ENCODE measurements at regions not wholly inside any gene's neighbourhood (a gene's known extent, or its start where the extent isn't known, plus 50 kb on each side); places are given as distances from the start of the nearest gene placed in this dataset.

DNA sequence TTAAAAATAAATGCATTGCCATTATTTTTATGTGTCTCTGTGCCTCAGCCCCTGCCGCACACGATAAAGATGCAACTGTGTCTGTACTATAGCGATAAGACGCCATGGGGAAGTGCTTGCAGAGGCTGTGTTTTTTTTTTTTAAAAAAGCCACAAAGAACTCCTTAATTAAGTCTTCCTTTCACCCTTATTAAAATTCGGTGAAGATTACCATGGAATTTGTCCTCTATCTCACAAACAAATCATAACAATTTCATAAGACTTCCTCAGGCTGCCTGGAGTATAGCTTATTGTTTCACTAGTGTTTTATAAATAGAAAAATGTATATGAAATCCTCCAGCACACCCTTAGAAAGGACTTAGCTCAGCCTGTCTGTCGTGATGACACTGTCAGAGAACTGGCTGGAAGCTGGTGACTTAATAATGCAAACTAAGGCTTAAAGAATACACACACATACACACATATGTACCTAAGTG lies 374.8 kb upstream of the SLCO3A1 start:
- TF ChIP-seq, protein P1, sequence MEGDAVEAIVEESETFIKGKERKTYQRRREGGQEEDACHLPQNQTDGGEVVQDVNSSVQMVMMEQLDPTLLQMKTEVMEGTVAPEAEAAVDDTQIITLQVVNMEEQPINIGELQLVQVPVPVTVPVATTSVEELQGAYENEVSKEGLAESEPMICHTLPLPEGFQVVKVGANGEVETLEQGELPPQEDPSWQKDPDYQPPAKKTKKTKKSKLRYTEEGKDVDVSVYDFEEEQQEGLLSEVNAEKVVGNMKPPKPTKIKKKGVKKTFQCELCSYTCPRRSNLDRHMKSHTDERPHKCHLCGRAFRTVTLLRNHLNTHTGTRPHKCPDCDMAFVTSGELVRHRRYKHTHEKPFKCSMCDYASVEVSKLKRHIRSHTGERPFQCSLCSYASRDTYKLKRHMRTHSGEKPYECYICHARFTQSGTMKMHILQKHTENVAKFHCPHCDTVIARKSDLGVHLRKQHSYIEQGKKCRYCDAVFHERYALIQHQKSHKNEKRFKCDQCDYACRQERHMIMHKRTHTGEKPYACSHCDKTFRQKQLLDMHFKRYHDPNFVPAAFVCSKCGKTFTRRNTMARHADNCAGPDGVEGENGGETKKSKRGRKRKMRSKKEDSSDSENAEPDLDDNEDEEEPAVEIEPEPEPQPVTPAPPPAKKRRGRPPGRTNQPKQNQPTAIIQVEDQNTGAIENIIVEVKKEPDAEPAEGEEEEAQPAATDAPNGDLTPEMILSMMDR (IDR thresholded peaks at IDR 0.05 in 4 of 5, conservative IDR thresholded peaks at IDR 0.05 in 1 of 5), result no peak
- no peak for TF ChIP-seq POLR2A (IDR thresholded peaks at IDR 0.05)

Measured in gastrocnemius medialis (tissue), 4 donors.